ENCODE measurements at regions not wholly inside any gene's neighbourhood (a gene's known extent, or its start where the extent isn't known, plus 50 kb on each side); places are given as distances from the start of the nearest gene placed in this dataset.

GRCh38 chr5:142213077-142213476, 104.5 kb downstream of the NDFIP1 start (continued):
- TF ChIP-seq CHD7 (IDR thresholded peaks at IDR 0.05; ENCODE audit: insufficient replicate concordance, low read length) (no peak), E2F6 (IDR thresholded peaks at IDR 0.05) (no peak), EGR1 (IDR thresholded peaks at IDR 0.05; ENCODE audit: borderline replicate concordance, low read depth, low read length) (no peak), SP1 (IDR thresholded peaks at IDR 0.05; ENCODE audit: low read depth, low read length) (no peak), ATF3 (IDR thresholded peaks at IDR 0.05; ENCODE audit: insufficient read depth, low read depth, low read length) (no peak), BACH1 (IDR thresholded peaks at IDR 0.05; ENCODE audit: low read length) (no peak), KDM1A (IDR thresholded peaks at IDR 0.05; ENCODE audit: borderline replicate concordance, low read length) (no peak), BCL11A (IDR thresholded peaks at IDR 0.05; ENCODE audit: low read depth in 2 of 2, low read length in 2 of 2) (no peak), SIX5 (IDR thresholded peaks at IDR 0.05; ENCODE audit: low read depth, low read length) (no peak), RNF2 (IDR thresholded peaks at IDR 0.05; ENCODE audit: borderline replicate concordance, low read depth, low read length, missing control alignments, poor library complexity, severe bottlenecking) (no peak), BRCA1 (IDR thresholded peaks at IDR 0.05; ENCODE audit: low read depth, low read length) (no peak)
